ENCODE measurements at regions not wholly inside any gene's neighbourhood (a gene's known extent, or its start where the extent isn't known, plus 50 kb on each side); places are given as distances from the start of the nearest gene placed in this dataset.

- DNase-seq (ENCODE audit: low read depth) = no peak
- H3K4me3 ChIP-seq (ENCODE audit: low read depth, low read length) = no peak overlapping the region
These were observed 378.0 kb downstream of the UQCRFS1 start for GRCh38 chr19:28834996-28835395.

- DNase-seq (ENCODE audit: low read depth) = no peak
- H3K4me3 ChIP-seq (ENCODE audit: low read depth, low read length) = no peak overlapping the region
These were observed 381.5 kb downstream of the UQCRFS1 start for GRCh38 chr19:28831462-28831861.

GRCh38 chr19:28829762-28830161 lies 383.2 kb downstream of the UQCRFS1 start:
- no peak for DNase-seq (ENCODE audit: low read depth)
- no peak overlapping the region for H3K4me3 ChIP-seq (ENCODE audit: low read depth, low read length)

- no peak overlapping the region for H3K4me3 ChIP-seq (ENCODE audit: low read depth, low read length)
- no peak for DNase-seq (ENCODE audit: low read depth)
These were observed 383.6 kb downstream of the UQCRFS1 start for GRCh38 chr19:28829359-28829758.

- no peak overlapping the region for H3K4me3 ChIP-seq (ENCODE audit: low read depth, low read length)
- DNase-seq (ENCODE audit: low read depth) = no peak
These were observed 384.6 kb downstream of the UQCRFS1 start for GRCh38 chr19:28828276-28828870.

- no peak for DNase-seq (ENCODE audit: low read depth)
- no peak overlapping the region for H3K4me3 ChIP-seq (ENCODE audit: low read depth, low read length)
These were observed 385.6 kb downstream of the UQCRFS1 start for GRCh38 chr19:28827382-28827781.

- no peak for DNase-seq (ENCODE audit: low read depth)
- no peak overlapping the region for H3K4me3 ChIP-seq (ENCODE audit: low read depth, low read length)
These were observed 389.5 kb downstream of the UQCRFS1 start for GRCh38 chr19:28823338-28823961.

- no peak overlapping the region for H3K4me3 ChIP-seq (ENCODE audit: low read depth, low read length)
- DNase-seq (ENCODE audit: low read depth) = no peak
These were observed 392.7 kb downstream of the UQCRFS1 start for GRCh38 chr19:28820289-28820688.

- no peak overlapping the region for H3K4me3 ChIP-seq (ENCODE audit: low read depth, low read length)
- no peak for DNase-seq (ENCODE audit: low read depth)
These were observed 397.7 kb downstream of the UQCRFS1 start for GRCh38 chr19:28815257-28815656.

GRCh38 chr19:28794301-28794700 lies 418.6 kb downstream of the UQCRFS1 start:
- peak overlapping the region; percentile 39 for H3K4me3 ChIP-seq (ENCODE audit: low read depth, low read length)
- no peak for DNase-seq (ENCODE audit: low read depth)

- no peak for DNase-seq (ENCODE audit: low read depth)
- peak overlapping the region; percentile 39 for H3K4me3 ChIP-seq (ENCODE audit: low read depth, low read length)
These were observed 419.4 kb downstream of the UQCRFS1 start for GRCh38 chr19:28793391-28794168.

GRCh38 chr19:28785971-28786370 lies 427.0 kb downstream of the UQCRFS1 start:
- H3K4me3 ChIP-seq (ENCODE audit: low read depth, low read length) = no peak overlapping the region
- DNase-seq (ENCODE audit: low read depth) = no peak

GRCh38 chr19:28764066-28764465 lies 448.9 kb downstream of the UQCRFS1 start:
- no peak overlapping the region for H3K4me3 ChIP-seq (ENCODE audit: low read depth, low read length)
- DNase-seq (ENCODE audit: low read depth) = no peak

- H3K4me3 ChIP-seq (ENCODE audit: low read depth, low read length) = no peak overlapping the region
- no peak for DNase-seq (ENCODE audit: low read depth)
These were observed 466.5 kb downstream of the UQCRFS1 start for GRCh38 chr19:28746478-28746877.

- DNase-seq (ENCODE audit: low read depth) = no peak
- no peak overlapping the region for H3K4me3 ChIP-seq (ENCODE audit: low read depth, low read length)
These were observed 468.0 kb downstream of the UQCRFS1 start for GRCh38 chr19:28744943-28745342.

GRCh38 chr19:28744014-28744413 lies 468.9 kb downstream of the UQCRFS1 start:
- DNase-seq (ENCODE audit: low read depth) = no peak
- H3K4me3 ChIP-seq (ENCODE audit: low read depth, low read length) = no peak overlapping the region

GRCh38 chr19:28737021-28737895 lies 475.7 kb downstream of the UQCRFS1 start:
- no peak overlapping the region for H3K4me3 ChIP-seq (ENCODE audit: low read depth, low read length)
- peak; percentile 14 for DNase-seq (ENCODE audit: low read depth)

- no peak overlapping the region for H3K4me3 ChIP-seq (ENCODE audit: low read depth, low read length)
- no peak for DNase-seq (ENCODE audit: low read depth)
These were observed 476.4 kb downstream of the UQCRFS1 start for GRCh38 chr19:28736528-28736927.

- no peak overlapping the region for H3K4me3 ChIP-seq (ENCODE audit: low read depth, low read length)
These were observed 481.4 kb downstream of the UQCRFS1 start for GRCh38 chr19:28731577-28731976.

More at GRCh38 chr19:28731577-28731976, 481.4 kb downstream of the UQCRFS1 start:
- no peak for DNase-seq (ENCODE audit: low read depth)
